ENCODE measurements at regions not wholly inside any gene's neighbourhood (a gene's known extent, or its start where the extent isn't known, plus 50 kb on each side); places are given as distances from the start of the nearest gene placed in this dataset.
A peak's percentile ranks its signal among the peaks of the same experiment; 100 is the strongest.

- DNase-seq (ENCODE audit: low read depth in 3 of 3, low spot score in 2 of 3): no peak
Observed at GRCh38 chr18:76134628-76135027, 360.4 kb downstream of the ZNF516 start.

GRCh38 chr18:76133873-76134272 is 361.2 kb downstream of the ZNF516 start:
- no peak for DNase-seq (ENCODE audit: low read depth in 3 of 3, low spot score in 2 of 3)

GRCh38 chr18:76131738-76132137 is 363.3 kb downstream of the ZNF516 start:
- no peak for DNase-seq (ENCODE audit: low read depth in 3 of 3, low spot score in 2 of 3)

GRCh38 chr18:76130845-76131244 is 364.2 kb downstream of the ZNF516 start:
- DNase-seq (ENCODE audit: low read depth in 3 of 3, low spot score in 2 of 3): no peak

- DNase-seq (ENCODE audit: low read depth in 3 of 3, low spot score in 2 of 3): no peak
Observed at GRCh38 chr18:76126327-76126726, 368.7 kb downstream of the ZNF516 start.

- no peak for DNase-seq (ENCODE audit: low read depth in 3 of 3, low spot score in 2 of 3)
Observed at GRCh38 chr18:76121011-76121410, 374.0 kb downstream of the ZNF516 start.

- DNase-seq (ENCODE audit: low read depth in 3 of 3, low spot score in 2 of 3): no peak
Observed at GRCh38 chr18:76115580-76115979, 379.5 kb downstream of the ZNF516 start.

- DNase-seq (ENCODE audit: low read depth in 3 of 3, low spot score in 2 of 3): no peak
Observed at GRCh38 chr18:76113101-76113500, 381.9 kb downstream of the ZNF516 start.

GRCh38 chr18:76102626-76103025 is 392.4 kb downstream of the ZNF516 start:
- DNase-seq (ENCODE audit: low read depth in 3 of 3, low spot score in 2 of 3): no peak

GRCh38 chr18:76102156-76102555 is 392.9 kb downstream of the ZNF516 start:
- no peak for DNase-seq (ENCODE audit: low read depth in 3 of 3, low spot score in 2 of 3)

GRCh38 chr18:76099931-76100457 is 395.0 kb downstream of the ZNF516 start:
- DNase-seq (ENCODE audit: low read depth in 3 of 3, low spot score in 2 of 3): no peak

GRCh38 chr18:76098674-76099411 is 396.2 kb downstream of the ZNF516 start:
- no peak for DNase-seq (ENCODE audit: low read depth in 3 of 3, low spot score in 2 of 3)

GRCh38 chr18:76081536-76081935 is 413.5 kb downstream of the ZNF516 start:
- no peak for DNase-seq (ENCODE audit: low read depth in 3 of 3, low spot score in 2 of 3)

- DNase-seq (ENCODE audit: low read depth in 3 of 3, low spot score in 2 of 3): no peak
Observed at GRCh38 chr18:76080430-76080829, 414.6 kb downstream of the ZNF516 start.

GRCh38 chr18:76075777-76076176 is 419.3 kb downstream of the ZNF516 start:
- DNase-seq (ENCODE audit: low read depth in 3 of 3, low spot score in 2 of 3): no peak

- no peak for DNase-seq (ENCODE audit: low read depth in 3 of 3, low spot score in 2 of 3)
Observed at GRCh38 chr18:76064998-76065397, 430.0 kb downstream of the ZNF516 start.

GRCh38 chr18:76058146-76058545 is 436.9 kb downstream of the ZNF516 start:
- no peak for DNase-seq (ENCODE audit: low read depth in 3 of 3, low spot score in 2 of 3)

GRCh38 chr18:76057386-76057785 is 437.7 kb downstream of the ZNF516 start:
- DNase-seq (ENCODE audit: low read depth in 3 of 3, low spot score in 2 of 3): no peak

- no peak for DNase-seq (ENCODE audit: low read depth in 3 of 3, low spot score in 2 of 3)
Observed at GRCh38 chr18:76056471-76057110, 438.5 kb downstream of the ZNF516 start.

GRCh38 chr18:76055578-76055977 is 439.5 kb downstream of the ZNF516 start:
- DNase-seq (ENCODE audit: low read depth in 3 of 3, low spot score in 2 of 3): no peak

GRCh38 chr18:76055025-76055424 is 440.0 kb downstream of the ZNF516 start:
- DNase-seq (ENCODE audit: low read depth in 3 of 3, low spot score in 2 of 3): no peak

- DNase-seq (ENCODE audit: low read depth in 3 of 3, low spot score in 2 of 3): peak in 1 of 3 donors; percentile 35
Observed at GRCh38 chr18:76054156-76054555, 440.9 kb downstream of the ZNF516 start.
